CD4-positive, alpha-beta T cell treated with Interleukin-12 subunit alpha and Interleukin-12 subunit beta, for 1 hour (primary cell): ENCODE measurements at regions not wholly inside any gene's neighbourhood (a gene's known extent, or its start where the extent isn't known, plus 50 kb on each side); places are given as distances from the start of the nearest gene placed in this dataset.
A peak's percentile ranks its signal among the peaks of the same experiment; 100 is the strongest.
"Not testable (repeated sequence)": the region's sequence is repeated elsewhere in the genome, so short reads cannot be mapped to it uniquely, and the experiment has no call there.

ENCODE experiments used
- DNase-seq: peaks from one replicate; pipeline ENCODE4 v3.0.0-alpha.2; 2020

DNA sequence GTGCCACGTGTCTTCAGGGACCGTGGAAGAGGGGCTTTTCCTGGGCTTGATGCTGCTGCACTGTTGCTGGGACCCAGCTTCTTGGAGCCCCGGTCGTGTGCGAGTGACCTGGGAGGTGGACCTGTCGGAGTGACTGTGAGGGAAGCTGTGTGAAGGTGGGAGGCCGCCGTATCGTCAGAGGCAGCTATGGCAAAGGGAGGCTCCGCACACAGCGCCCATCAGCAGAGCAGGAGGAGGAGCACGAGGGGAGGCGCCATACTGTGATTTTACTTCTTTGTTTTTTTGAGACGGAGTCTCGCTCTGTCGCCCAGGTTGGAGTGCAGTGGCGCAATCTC lies 171.0 kb downstream of the LAT start:
- DNase-seq: not testable (repeated sequence)

GRCh38 chr16:29155131-29155865 lies 170.4 kb downstream of the LAT start:
- DNase-seq: peak; percentile 25

DNA sequence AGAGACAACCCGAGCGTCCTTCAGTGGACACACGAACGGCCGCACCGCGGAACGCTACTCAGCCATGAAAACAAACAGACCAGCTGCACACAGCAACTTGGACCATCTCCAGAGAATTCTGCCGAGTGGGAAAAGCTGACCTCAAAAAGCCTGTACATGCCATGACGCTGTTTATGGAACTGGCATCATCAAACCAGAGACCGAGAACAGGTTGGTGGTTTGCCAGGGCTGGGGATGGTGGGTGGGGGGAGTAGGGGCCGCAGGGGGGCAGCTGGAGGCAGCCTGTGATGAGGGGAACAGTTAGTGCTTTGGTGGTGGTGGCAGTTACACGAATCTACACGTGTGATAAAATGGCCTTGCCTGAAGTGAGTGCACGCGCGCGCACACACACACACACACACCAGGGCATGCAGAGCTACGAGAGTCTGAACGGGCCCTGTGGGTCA lies 169.8 kb downstream of the LAT start:
- DNase-seq: no peak

DNA sequence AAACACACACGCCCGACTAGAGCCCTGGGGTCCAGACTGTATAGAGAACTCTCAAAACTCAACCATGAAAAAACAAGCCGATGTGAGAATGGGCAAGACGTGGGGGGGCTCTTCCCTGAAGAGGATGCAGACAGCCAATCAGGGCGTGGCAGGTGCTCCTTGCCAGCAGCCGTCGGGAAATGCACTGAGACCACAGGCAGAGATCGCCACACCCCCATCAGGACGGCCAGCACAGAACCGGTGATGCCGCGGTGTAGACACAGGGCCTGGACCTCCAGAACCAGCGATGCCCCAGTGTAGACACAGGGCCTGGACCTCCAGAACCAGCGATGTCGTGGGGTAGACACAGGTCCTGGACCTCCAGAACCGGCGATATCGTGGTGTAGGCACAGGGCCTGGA lies 169.2 kb downstream of the LAT start:
- no peak for DNase-seq

- not testable (repeated sequence) for DNase-seq
These were observed 168.5 kb downstream of the LAT start for GRCh38 chr16:29153307-29153706.

DNA sequence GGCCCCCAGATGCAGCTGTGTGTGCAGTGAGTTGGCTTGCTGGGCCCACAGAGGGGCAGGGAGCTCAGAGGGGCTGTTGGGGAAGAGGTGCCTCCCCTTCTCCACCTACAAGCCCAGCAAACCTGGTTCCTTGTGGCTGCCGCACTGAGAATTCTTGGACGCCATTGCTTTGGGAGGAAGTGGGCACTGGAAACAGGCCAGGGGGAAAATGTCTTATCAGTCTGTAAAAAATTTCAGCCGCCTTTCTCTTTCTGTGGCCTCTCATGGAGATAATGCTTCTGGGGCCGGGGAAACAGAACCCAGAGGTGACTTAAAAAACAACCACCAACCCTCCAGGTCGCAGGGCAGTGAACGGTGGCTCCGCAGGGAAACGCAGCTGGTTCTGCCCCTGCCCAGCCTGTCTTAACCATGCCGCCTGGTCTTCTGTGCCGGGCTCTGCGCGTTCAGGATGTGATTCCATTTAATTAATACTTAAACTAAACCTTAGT lies 167.7 kb downstream of the LAT start:
- not testable (repeated sequence) for DNase-seq

DNA sequence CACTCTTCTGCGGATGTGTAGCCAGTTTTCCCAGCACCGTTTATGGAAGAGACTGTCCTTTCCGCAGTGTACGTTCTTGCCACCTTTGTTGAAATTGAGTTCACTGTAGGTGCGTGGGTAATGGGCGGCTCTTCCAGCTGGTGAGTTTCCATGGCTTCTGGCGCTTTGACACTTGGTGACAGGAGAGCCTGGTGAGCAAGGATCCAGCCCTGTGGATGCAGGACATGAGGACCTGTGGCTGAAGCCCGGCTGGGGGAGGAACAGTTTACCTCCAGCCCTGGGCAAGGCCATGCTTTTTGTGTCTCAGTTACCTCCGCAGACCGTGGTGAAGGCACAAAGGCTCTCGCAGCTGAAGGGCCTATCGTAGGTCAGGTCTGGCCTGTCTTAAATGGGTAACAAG lies 166.5 kb downstream of the LAT start:
- no peak for DNase-seq

- not testable (repeated sequence) for DNase-seq
These were observed 165.1 kb downstream of the LAT start for GRCh38 chr16:29149912-29150311.

- DNase-seq: peak; percentile 86
These were observed 164.0 kb downstream of the LAT start for GRCh38 chr16:29148867-29149272.

- DNase-seq: no peak
These were observed 163.4 kb downstream of the LAT start for GRCh38 chr16:29148131-29148691.

GRCh38 chr16:29147710-29148109 lies 162.9 kb downstream of the LAT start:
- not testable (repeated sequence) for DNase-seq

DNA sequence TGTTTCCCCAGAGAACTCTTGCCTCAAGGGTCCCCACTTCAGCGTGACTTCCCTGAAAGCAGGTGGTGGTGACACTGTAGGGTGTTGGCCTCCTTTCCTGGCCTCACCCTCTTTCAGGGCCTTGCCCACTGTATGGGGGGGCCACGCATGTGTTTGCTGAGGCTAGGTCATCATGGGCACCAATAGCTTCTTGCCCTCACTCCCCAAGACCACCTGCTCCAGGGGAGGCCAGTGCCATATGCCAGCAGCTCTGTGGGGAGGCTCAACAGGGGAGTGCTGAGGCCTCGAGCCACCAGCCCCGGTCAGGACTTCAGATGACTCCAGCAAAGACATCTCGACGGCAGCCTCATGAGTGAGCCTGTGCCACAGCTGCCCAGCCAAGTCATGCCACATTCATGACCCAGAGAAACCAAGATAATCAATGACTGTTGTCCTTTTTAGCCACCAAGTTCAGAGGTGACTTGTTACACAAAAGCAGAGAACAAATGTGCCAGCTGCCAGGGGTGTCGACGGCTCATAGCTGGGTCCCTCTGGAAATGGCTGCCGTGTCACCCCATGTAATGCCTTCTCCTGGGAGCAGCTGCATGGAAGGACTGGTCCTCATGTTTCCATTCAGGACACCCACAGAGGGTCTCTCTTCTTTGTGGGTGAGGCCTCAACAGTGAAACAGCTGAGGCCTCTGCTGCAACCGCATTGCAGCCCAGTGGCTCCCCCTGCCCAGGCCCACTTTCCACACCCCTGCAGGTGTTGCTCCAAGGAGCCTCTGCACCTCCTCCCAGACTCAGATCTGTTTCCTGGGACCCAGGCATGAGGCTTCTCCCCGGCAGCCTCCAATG lies 162.2 kb downstream of the LAT start:
- not testable (repeated sequence) for DNase-seq

DNA sequence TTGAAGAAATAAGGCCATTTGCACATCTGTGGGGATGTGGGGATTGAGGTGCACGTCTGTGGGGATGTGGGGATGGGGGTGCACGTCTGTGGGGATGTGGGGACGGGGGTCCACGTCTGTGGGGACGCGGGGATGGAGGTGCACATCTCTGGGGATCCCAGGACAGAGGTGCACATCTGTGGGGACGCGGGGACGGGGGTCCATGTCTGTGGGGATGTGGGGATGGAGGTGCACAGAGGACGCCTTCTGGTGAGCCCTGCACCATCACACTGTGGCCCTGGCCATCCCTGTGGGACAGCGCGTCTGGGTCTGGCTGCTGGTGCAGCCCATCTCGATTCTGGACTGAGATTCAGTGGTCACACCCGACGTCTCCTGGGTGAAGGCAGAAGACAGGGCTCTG lies 161.4 kb downstream of the LAT start:
- no peak for DNase-seq

- DNase-seq: not testable (repeated sequence)
These were observed 160.8 kb downstream of the LAT start for GRCh38 chr16:29145486-29146225.

- DNase-seq: not testable (repeated sequence)
These were observed 160.2 kb downstream of the LAT start for GRCh38 chr16:29145086-29145485.

GRCh38 chr16:29144669-29145062 lies 159.8 kb downstream of the LAT start:
- not testable (repeated sequence) for DNase-seq

DNA sequence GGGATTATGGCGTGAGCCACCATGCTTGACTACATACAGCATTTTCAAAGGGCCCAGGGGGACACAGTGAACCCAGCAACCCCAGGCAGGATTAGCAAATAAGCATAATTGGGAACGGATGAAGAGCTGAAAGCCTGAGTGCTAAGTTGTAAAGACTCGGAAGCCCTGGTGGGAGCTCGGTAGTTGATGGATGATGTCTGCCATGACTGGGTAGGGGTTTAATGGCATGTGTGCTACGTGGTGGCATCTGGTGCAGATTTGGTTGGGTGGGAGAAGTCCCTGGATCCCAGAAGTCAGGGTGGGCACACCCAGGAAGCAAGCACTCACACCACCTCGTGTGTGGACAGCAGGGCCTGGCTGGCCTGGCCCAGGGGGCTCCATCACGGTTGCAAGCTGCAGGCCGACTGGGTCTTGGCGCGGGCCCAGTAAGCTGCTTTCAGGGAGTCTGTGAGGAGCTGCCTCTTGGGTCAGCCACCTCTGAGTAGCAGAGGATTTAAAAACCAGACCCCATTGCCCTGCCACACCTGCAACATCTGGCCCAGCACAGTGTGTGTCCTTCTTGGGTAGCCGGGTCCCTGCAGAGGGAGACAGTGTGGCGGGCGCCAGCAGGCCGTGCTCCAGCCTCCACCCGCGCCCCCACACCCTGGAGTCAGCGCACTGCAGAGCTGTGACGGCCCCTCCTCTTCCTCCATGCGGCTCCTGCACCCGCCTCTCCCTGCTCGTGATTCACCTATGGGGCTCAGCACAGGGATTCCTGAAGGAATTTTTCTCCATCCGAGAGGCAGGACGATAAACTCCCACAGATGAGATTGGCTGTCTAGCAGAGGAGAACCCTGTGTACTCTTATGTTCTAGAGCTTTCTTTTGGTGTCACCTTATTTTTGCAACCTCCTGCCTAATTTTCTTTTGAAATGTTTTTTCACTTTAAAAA lies 159.2 kb downstream of the LAT start:
- DNase-seq: not testable (repeated sequence)

GRCh38 chr16:29142506-29142905 lies 157.7 kb downstream of the LAT start:
- not testable (repeated sequence) for DNase-seq

GRCh38 chr16:29141586-29142324 lies 156.9 kb downstream of the LAT start:
- DNase-seq: no peak

- not testable (repeated sequence) for DNase-seq
These were observed 156.3 kb downstream of the LAT start for GRCh38 chr16:29141121-29141520.
